ENCODE measurements at regions not wholly inside any gene's neighbourhood (a gene's known extent, or its start where the extent isn't known, plus 50 kb on each side); places are given as distances from the start of the nearest gene placed in this dataset.

DNA sequence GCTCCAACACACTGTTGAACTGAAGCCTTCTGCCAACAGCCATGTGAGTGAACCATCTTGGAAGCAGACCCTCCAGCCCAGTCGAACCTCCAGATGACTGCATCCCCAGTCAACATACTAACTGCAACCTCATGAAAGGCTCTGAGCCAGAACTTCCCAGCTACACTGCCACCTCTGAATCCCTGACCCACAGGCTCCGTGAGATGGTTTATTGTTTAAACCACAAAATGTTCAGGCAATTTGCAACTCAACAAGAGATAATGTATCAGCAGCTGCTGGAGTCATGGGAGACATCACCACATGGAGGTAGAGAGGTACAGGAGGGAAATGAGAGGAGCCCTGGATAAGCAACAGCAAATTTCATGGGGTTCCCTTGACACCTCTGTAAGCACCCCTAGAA lies 266.4 kb upstream of the NBEA start:
- TF ChIP-seq, protein P1, sequence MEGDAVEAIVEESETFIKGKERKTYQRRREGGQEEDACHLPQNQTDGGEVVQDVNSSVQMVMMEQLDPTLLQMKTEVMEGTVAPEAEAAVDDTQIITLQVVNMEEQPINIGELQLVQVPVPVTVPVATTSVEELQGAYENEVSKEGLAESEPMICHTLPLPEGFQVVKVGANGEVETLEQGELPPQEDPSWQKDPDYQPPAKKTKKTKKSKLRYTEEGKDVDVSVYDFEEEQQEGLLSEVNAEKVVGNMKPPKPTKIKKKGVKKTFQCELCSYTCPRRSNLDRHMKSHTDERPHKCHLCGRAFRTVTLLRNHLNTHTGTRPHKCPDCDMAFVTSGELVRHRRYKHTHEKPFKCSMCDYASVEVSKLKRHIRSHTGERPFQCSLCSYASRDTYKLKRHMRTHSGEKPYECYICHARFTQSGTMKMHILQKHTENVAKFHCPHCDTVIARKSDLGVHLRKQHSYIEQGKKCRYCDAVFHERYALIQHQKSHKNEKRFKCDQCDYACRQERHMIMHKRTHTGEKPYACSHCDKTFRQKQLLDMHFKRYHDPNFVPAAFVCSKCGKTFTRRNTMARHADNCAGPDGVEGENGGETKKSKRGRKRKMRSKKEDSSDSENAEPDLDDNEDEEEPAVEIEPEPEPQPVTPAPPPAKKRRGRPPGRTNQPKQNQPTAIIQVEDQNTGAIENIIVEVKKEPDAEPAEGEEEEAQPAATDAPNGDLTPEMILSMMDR (IDR thresholded peaks at IDR 0.05; ENCODE audit: low read depth, low read length): no peak
- no peak for TF ChIP-seq EZH2phosphoT487 (IDR thresholded peaks at IDR 0.05; ENCODE audit: low read depth)

All from OCI-LY3 (cell line).